H1 (cell line): ENCODE measurements at regions not wholly inside any gene's neighbourhood (a gene's known extent, or its start where the extent isn't known, plus 50 kb on each side); places are given as distances from the start of the nearest gene placed in this dataset.

Experiments
- BRCA1 ChIP-seq: IDR thresholded peaks from 2 replicates; pipeline ENCODE4 v1.6.1; 2012; ENCODE audit warnings: low read depth, low read length, improper control_type of control experiment
- CBX5 ChIP-seq: fragments of 300-800, 300-1000 bp; sonication (generic); IDR thresholded peaks from 2 replicates; pipeline ENCODE4 v1.7.1; 2016; ENCODE audit warnings: antibody characterized with exemption, low read length, low read depth
- CHD7 ChIP-seq: fragments of 300-600 bp; sonication (generic); IDR thresholded peaks from 2 replicates; pipeline ENCODE4 v1.7.1; 2012; ENCODE audit warnings: low read length, moderate library complexity, mild to moderate bottlenecking, inconsistent platforms; ENCODE audit not compliant: insufficient replicate concordance
- CTBP2 ChIP-seq: IDR thresholded peaks from 2 replicates; pipeline ENCODE4 v1.7.0; 2011; ENCODE audit warnings: borderline replicate concordance, mild to moderate bottlenecking, moderate library complexity, mixed read lengths, low read length; ENCODE audit not compliant: insufficient read depth, insufficient read length
- EZH2 ChIP-seq: fragments of 200-600 bp; sonication (generic); IDR thresholded peaks from 2 replicates; pipeline ENCODE4 v1.7.1; 2012; ENCODE audit warnings: low read depth, mild to moderate bottlenecking, moderate library complexity, low read length, inconsistent platforms; ENCODE audit not compliant: severe bottlenecking
- KDM4A ChIP-seq: IDR thresholded peaks from one replicate; pipeline ENCODE4 v1.7.1; 2012; ENCODE audit warnings: low read depth, mild to moderate bottlenecking, moderate library complexity, low read length, inconsistent platforms; ENCODE audit not compliant: severe bottlenecking
- KDM5A ChIP-seq: fragments of 200-600 bp; IDR thresholded peaks from 2 replicates; pipeline ENCODE4 v1.7.1; 2012; ENCODE audit warnings: mild to moderate bottlenecking, low read length, inconsistent platforms, mixed read lengths
- MAFK ChIP-seq: IDR thresholded peaks from 2 replicates; pipeline ENCODE4 v1.6.1; 2012; ENCODE audit warnings: low read depth, mild to moderate bottlenecking, improper control_type of control experiment, low read length
- MAX ChIP-seq: IDR thresholded peaks from 2 replicates; pipeline ENCODE4 v1.6.1; 2012; ENCODE audit warnings: inconsistent platforms
- RBBP5 ChIP-seq: IDR thresholded peaks from 2 replicates; pipeline ENCODE4 v1.7.1; 2012; ENCODE audit warnings: low read depth, mild to moderate bottlenecking, inconsistent platforms, low read length, moderate library complexity, borderline replicate concordance
- SAP30 ChIP-seq: fragments of 300-600 bp; sonication (generic); IDR thresholded peaks from 2 replicates; pipeline ENCODE4 v1.7.1; 2012; ENCODE audit warnings: low read length, moderate library complexity, mild to moderate bottlenecking, inconsistent platforms; ENCODE audit not compliant: insufficient read depth, insufficient replicate concordance
- TAF1 ChIP-seq: IDR thresholded peaks from 2 replicates; pipeline ENCODE4 v1.6.1; 2011; ENCODE audit warnings: mild to moderate bottlenecking, low read depth, low read length

- TF ChIP-seq CHD7 (no peak), MAX (no peak), EZH2 (no peak), KDM4A (no peak), KDM5A (no peak), MAFK (no peak), CBX5 (no peak), BRCA1 (no peak), TAF1 (no peak), SAP30 (no peak), CTBP2 (no peak), RBBP5 (no peak)
These were observed 66.7 kb downstream of the CCER1 start (continued) for GRCh38 chr12:90888316-90888715.
